DOHH2 (cell line): ENCODE measurements at regions not wholly inside any gene's neighbourhood (a gene's known extent, or its start where the extent isn't known, plus 50 kb on each side); places are given as distances from the start of the nearest gene placed in this dataset.
"Not testable (repeated sequence)": the region's sequence is repeated elsewhere in the genome, so short reads cannot be mapped to it uniquely, and the experiment has no call there.

Experiments
- CTCF ChIP-seq: fragments of 200-600 bp; sonication (generic); IDR thresholded peaks from one replicate; pipeline ENCODE4 v1.5.1; 2014; ENCODE audit warnings: antibody characterized with exemption, mild to moderate bottlenecking, low read depth, low read length; ENCODE audit not compliant: poor library complexity, severe bottlenecking
- EZH2phosphoT487 ChIP-seq: fragments of 200-600 bp; sonication (generic); IDR thresholded peaks from 2 replicates; pipeline ENCODE4 v1.6.1; 2017; ENCODE audit warnings: borderline replicate concordance, mild to moderate bottlenecking, antibody characterized with exemption, low read length, moderate library complexity, mixed read lengths

- TF ChIP-seq CTCF, EZH2phosphoT487: not testable (repeated sequence)
Measured at GRCh38 chr15:75124278-75124677, 77.4 kb upstream of the C15orf39 start.
